NB4 (cell line): ENCODE measurements at regions not wholly inside any gene's neighbourhood (a gene's known extent, or its start where the extent isn't known, plus 50 kb on each side); places are given as distances from the start of the nearest gene placed in this dataset.

ENCODE experiments used
- DNase-seq: peaks from one replicate; pipeline ENCODE4 v3.0.0; 2010; ENCODE audit warnings: low read depth
- H3K4me3 ChIP-seq: one replicate; pipeline ENCODE4 v1.5.1; 2011; ENCODE audit warnings: mild to moderate bottlenecking, low read depth, low read length, moderate library complexity
- MYC ChIP-seq: IDR thresholded peaks from 2 replicates; pipeline ENCODE4 v1.6.1; 2011; ENCODE audit warnings: low read depth, low read length
- POLR2A ChIP-seq: IDR thresholded peaks from 2 replicates; pipeline ENCODE4 v1.6.1; 2011; ENCODE audit warnings: mild to moderate bottlenecking; ENCODE audit not compliant: insufficient read length; ENCODE audit errors: extremely low read depth
- TF ChIP-seq, protein P1 (sequence below): IDR thresholded peaks from 2 replicates; pipeline ENCODE4 v1.6.1; 2011; ENCODE audit warnings: low read depth, low read length
- TF ChIP-seq, protein P2 (sequence below): IDR thresholded peaks from one replicate; pipeline ENCODE4 v1.5.1; 2012; ENCODE audit warnings: low read depth, low read length

DNA sequence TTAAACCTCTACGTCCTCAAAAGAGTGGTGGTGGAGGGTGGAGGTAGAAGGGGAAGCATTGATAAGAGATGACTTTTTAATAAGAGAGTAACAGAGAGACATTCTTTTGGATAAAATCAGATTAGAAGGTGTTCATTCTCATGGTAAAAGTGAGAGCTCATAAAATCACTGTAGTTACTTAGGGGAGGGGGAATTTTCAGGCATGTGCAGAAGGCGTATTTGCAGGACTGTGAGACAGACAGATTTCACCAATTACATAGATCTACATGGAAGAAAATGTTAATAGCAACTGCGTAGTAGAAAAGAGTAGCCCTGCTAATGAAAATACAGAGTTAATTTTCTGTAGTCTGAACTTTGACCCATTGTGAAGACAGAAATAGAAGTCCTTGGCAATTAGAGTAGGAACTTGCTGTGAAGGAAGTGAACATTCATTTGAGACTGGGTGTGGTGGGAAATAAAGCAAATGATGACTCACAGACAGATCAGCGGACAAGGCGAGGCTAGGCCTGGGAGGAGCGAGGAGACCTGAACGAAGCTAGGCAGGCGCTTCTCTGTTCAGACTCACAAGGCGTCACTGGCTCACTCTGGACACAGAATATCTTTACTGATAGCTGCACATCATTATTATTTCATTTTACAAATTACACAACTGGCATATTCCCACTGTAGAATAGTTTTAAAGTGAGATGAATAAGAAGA lies 57.2 kb upstream of the FAM9C start:
- DNase-seq, result peak; percentile 85
- H3K4me3 ChIP-seq, result no peak overlapping the region
- TF ChIP-seq, protein P1, sequence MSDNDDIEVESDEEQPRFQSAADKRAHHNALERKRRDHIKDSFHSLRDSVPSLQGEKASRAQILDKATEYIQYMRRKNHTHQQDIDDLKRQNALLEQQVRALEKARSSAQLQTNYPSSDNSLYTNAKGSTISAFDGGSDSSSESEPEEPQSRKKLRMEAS, result peak; percentile 37; the same call in 1 of the 2 replicates
- TF ChIP-seq MYC (peak; percentile 42; the same call in 1 of the 2 replicates), POLR2A (no peak)

GRCh38 chrX:13099121-13099520 lies 54.7 kb upstream of the FAM9C start:
- H3K4me3 ChIP-seq, result no peak overlapping the region
- no peak for DNase-seq
- TF ChIP-seq POLR2A (no peak), MYC (no peak)
- TF ChIP-seq, protein P2, sequence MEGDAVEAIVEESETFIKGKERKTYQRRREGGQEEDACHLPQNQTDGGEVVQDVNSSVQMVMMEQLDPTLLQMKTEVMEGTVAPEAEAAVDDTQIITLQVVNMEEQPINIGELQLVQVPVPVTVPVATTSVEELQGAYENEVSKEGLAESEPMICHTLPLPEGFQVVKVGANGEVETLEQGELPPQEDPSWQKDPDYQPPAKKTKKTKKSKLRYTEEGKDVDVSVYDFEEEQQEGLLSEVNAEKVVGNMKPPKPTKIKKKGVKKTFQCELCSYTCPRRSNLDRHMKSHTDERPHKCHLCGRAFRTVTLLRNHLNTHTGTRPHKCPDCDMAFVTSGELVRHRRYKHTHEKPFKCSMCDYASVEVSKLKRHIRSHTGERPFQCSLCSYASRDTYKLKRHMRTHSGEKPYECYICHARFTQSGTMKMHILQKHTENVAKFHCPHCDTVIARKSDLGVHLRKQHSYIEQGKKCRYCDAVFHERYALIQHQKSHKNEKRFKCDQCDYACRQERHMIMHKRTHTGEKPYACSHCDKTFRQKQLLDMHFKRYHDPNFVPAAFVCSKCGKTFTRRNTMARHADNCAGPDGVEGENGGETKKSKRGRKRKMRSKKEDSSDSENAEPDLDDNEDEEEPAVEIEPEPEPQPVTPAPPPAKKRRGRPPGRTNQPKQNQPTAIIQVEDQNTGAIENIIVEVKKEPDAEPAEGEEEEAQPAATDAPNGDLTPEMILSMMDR, result no peak
- TF ChIP-seq, protein P1, result no peak

DNA sequence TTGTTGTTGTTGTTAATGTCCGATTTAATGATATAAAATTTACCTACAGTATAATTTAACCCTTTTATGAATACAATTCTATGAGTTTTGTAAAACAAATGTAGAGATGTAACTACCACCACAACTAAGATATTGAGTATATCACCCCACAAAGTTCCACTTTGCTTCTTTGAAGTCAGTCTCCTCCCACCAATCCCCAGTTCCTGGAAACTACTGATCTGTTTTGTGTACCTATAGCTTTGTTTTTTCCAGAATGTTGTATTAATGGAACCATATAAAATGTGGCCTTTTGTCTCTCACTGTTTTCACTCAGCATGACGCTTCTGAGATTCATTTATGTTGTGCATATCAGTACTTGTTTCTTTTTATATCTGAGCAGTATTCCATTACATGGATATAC lies 52.3 kb upstream of the FAM9C start:
- TF ChIP-seq POLR2A, result no peak
- TF ChIP-seq, protein P1, result no peak
- TF ChIP-seq MYC, result no peak
- TF ChIP-seq, protein P2, result no peak
- H3K4me3 ChIP-seq, result no peak overlapping the region
- no peak for DNase-seq

- TF ChIP-seq MYC (no peak), POLR2A (no peak)
- TF ChIP-seq, protein P2, result no peak
- TF ChIP-seq, protein P1, result no peak
- H3K4me3 ChIP-seq, result no peak overlapping the region
- no peak for DNase-seq
Measured at GRCh38 chrX:13094828-13095341, 50.5 kb upstream of the FAM9C start.

DNA sequence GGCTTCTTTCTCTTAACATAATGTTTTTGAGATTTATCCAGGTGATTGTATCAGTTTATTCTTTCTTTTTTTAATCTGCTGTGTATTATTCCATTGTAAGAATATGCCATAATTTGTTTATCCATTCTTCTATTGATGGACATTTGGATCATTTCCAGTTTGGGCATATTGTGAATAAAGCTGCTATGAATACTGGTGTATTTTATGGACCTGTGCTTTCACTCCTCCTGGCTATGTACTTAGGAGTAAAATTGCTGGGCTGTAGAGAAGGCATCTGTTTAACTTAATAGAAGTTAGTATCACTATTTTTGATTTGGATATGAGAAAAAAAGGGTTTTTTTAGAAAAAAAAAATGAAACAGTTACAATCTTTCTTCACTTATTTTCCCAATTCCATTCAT lies 50.0 kb upstream of the FAM9C start:
- DNase-seq, result no peak
- TF ChIP-seq, protein P2, result no peak
- TF ChIP-seq POLR2A (no peak), MYC (no peak)
- TF ChIP-seq, protein P1, result no peak
- H3K4me3 ChIP-seq, result no peak overlapping the region
